Activated CD4-positive, alpha-beta T cell treated with anti-CD3 and anti-CD28 coated beads, Interleukin-2, Interleukin-4, amounts not matched to agents 100 ng/mL and 50 ng/mL, durations not matched to agents 16 hours and 8 hours (primary cell): ENCODE measurements at regions not wholly inside any gene's neighbourhood (a gene's known extent, or its start where the extent isn't known, plus 50 kb on each side); places are given as distances from the start of the nearest gene placed in this dataset.

Experiments used
- DNase-seq: peaks from one replicate; pipeline ENCODE4 v3.0.0-alpha.2; 2020; ENCODE audit warnings: low spot score

- no peak for DNase-seq
Measured at GRCh38 chr9:107755246-107755645, 265.7 kb upstream of the KLF4 start.

- DNase-seq = peak; percentile 6
Measured at GRCh38 chr9:107751567-107752210, 262.1 kb upstream of the KLF4 start.

- no peak for DNase-seq
Measured at GRCh38 chr9:107750741-107751566, 261.4 kb upstream of the KLF4 start.

- DNase-seq = no peak
Measured at GRCh38 chr9:107749787-107750444, 260.3 kb upstream of the KLF4 start.

- no peak for DNase-seq
Measured at GRCh38 chr9:107744873-107745272, 255.3 kb upstream of the KLF4 start.

GRCh38 chr9:107742531-107743309, 253.2 kb upstream of the KLF4 start:
- DNase-seq = no peak

GRCh38 chr9:107740088-107740980, 250.8 kb upstream of the KLF4 start:
- no peak for DNase-seq

GRCh38 chr9:107739601-107740082, 250.1 kb upstream of the KLF4 start:
- DNase-seq = no peak

- DNase-seq = no peak
Measured at GRCh38 chr9:107738789-107739188, 249.2 kb upstream of the KLF4 start.

- DNase-seq = no peak
Measured at GRCh38 chr9:107737987-107738743, 248.6 kb upstream of the KLF4 start.

- DNase-seq = no peak
Measured at GRCh38 chr9:107737610-107737986, 248.0 kb upstream of the KLF4 start.

- no peak for DNase-seq
Measured at GRCh38 chr9:107735821-107736220, 246.3 kb upstream of the KLF4 start.

- DNase-seq = no peak
Measured at GRCh38 chr9:107734256-107735013, 244.9 kb upstream of the KLF4 start.

GRCh38 chr9:107733523-107733894, 243.9 kb upstream of the KLF4 start:
- DNase-seq = no peak

GRCh38 chr9:107732781-107733522, 243.4 kb upstream of the KLF4 start:
- DNase-seq = no peak

- no peak for DNase-seq
Measured at GRCh38 chr9:107731115-107731762, 241.7 kb upstream of the KLF4 start.

- DNase-seq = no peak
Measured at GRCh38 chr9:107730666-107731065, 241.1 kb upstream of the KLF4 start.

GRCh38 chr9:107727086-107727780, 237.7 kb upstream of the KLF4 start:
- DNase-seq = no peak
